NCI-H748 (cell line): ENCODE measurements at regions not wholly inside any gene's neighbourhood (a gene's known extent, or its start where the extent isn't known, plus 50 kb on each side); places are given as distances from the start of the nearest gene placed in this dataset.

Source experiments
- DNase-seq: peaks from one replicate; lab custom pipeline; 2025; ENCODE audit not compliant: unreplicated experiment; lab: John Stamatoyannopoulos, UW

DNA sequence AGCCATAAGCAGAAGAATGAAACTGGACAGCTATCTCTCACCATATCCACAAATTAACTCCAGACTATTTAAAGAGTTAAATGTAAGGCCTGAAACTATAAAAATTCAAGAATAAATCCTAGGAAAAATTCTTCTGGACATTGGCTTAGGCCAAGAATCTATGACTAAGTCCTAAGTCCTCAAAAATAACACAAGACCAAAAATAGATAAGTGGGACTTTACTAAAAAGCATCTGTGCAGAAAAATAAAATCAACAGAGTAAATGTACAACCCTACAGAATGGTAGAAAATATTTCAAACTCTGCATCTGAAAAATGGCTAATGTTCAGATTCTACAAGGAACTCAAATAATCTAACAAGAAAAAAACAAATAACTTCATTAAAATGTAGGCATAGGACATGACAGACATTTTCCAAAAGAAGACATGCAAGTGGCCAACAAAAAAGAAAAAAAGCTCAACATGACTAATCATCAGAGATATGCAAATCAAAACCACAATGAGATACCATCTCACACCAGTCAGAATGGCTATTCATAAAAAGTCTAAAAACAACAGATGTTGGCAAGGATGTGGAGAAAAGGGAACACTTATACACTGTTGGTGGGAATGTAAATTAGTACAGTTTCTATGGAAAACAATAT, 61.0 kb upstream of the PPFIA2 start:
- DNase-seq = no peak

DNA sequence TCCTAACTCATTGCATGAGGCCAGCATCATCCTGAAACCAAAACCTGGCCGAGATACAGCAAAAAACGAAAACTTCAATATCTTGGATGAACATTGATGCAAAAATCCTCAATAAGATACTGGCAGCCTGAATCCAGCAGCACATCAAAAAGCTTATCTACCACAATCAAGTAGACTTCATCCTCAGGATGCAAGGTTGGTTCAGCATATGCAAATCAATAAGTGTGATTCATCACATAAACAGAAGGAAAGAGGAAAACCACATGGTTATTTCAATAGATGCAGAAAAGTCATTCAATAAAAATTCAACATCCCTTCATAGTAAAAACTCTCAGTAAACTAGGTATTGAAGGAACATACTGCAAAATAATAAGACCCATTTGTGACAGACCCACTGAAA, 56.5 kb upstream of the PPFIA2 start:
- no peak for DNase-seq

DNA sequence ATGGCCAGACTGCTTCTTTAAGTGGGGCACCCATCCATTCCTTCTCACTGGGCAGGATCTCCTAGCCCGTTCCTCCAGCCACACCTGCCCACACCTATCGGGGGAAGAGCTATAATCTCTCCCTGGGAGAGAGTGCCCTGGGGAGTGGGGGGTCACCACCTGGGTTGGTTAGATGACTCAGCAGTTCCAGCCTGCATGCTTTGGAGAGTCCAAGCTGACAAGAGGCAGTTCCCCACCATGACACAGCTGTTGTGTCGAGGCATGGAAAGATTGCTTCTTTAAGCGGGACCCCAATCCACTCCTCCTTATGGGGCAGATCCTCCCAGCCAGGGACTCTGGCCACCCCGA, 52.6 kb upstream of the PPFIA2 start:
- DNase-seq = no peak

DNA sequence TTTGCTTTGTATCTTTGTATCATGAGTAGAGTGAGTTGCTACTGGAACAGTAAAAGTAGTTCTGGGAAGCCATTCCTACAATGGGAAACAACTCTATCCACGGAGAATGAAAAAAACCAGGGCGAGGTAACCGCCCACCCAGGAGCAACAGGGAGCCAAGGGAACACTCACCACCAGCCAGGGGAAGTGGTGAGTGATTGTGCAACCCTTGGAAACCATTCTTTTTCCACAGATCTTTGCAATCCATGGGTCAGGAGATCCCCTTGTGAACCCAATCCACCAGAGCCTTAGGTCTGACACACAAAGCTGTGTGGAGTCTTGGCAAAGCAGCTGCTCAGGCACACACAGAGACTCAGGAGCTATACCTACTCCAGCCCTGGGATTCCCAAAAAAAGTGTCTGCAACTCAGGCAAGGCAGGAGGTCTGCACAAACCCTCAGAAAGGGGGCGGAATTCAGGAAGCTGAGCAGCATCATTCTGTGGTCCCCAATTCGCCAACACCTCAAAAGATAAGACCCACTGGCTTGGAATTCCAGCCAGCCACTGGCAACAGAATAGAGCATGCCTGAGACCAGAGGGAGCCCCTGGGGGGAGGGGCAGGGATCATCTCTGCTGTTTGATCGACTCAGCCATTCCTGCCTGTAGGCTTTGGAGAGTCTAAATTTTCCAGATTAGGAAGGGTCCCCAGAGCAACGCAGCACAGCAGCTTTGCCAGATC, 52.1 kb upstream of the PPFIA2 start:
- no peak for DNase-seq

DNA sequence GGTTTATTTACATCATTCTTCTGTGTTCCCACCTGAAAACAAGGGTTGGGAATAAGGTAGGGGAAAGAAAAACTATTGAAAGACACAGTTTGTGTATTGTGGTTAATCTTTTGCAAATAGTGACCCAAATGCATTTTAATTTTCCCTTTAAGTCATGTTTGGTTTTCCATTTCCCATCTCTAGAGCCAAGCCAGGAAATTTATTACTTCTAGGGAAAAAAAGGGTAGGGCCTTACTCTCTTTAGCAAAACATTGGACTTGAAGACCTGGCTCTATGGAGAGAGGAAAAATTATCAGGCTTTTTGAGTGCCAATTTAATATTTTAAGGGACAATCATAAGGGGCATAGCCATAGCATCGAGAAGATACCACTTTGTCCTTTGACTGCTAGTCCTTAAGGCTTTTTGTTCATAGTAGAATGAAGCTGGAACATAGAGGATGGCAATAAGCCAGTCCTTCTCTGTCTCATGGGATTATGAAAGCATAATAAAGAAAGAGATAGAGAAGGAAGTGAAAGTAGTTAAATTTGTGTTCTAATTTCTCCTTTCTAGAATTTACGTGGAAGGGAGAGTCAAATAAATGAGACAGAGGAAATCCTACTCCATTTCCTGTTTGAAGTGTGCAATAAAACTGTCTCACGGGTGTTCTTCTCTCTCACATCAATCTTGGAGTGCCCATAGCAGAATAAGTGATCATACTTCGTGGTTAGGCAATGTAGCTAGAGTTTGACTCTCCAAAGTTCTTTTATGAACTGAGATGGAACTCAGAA, 50.9 kb upstream of the PPFIA2 start:
- no peak for DNase-seq

DNA sequence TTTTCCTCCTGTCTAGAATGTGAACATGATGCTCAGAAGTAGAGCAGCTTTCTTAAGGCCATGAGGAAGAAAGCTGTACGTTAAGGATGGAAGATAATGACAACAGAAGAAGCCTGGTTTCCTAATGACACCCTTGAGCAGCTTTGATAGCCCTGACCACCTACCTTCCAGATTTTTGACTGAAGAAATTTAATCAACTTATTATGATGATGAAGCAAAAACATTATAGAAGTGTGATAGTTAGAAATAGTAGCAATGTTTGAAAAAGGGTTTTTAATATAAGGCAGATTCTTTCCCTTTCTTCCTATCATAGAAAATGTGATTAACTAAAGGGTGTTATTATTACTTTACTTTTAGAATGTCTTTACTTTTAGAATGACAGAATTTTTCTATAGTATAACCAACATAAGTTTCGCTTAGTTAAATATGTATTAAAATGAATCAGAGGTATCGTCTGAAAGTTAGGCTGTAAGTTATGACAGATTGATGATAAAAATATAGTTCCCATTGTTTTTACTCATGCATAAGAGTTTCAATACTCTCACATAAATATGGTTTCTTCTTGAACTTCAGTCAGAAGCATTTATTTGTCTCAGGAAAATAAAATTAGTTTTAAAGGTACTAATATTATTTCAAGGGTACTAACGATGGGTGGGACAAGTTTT, 50.1 kb upstream of the PPFIA2 start:
- DNase-seq = no peak
